ENCODE measurements at regions not wholly inside any gene's neighbourhood (a gene's known extent, or its start where the extent isn't known, plus 50 kb on each side); places are given as distances from the start of the nearest gene placed in this dataset.

GRCh38 chr11:10640308-10640707 is 53.2 kb downstream of the IRAG1 start:
- WGBS (ENCODE audit: low lambda C conversion rate), result 82% methylated on average over 3 of the region's 3 CpGs
- Histone ChIP-seq H3K9me2 (no peaks in the 10 kb centered on the region), H3K27me3 (ENCODE audit: insufficient read depth) (no peaks in the 10 kb centered on the region), H3F3A (replicated peaks; ENCODE audit: insufficient read depth) (no peaks in the 10 kb centered on the region), H3K4me2 (no peak overlapping the region), H3K4me1 (ENCODE audit: control insufficient read depth in 1 of 2, insufficient read depth in 2 of 2, low read depth in 1 of 2, low read length in 1 of 2) (no peaks in the 10 kb centered on the region; a peak in 1 of 4 replicates), H3K79me2 (ENCODE audit: insufficient read depth) (no peaks in the 10 kb centered on the region), H3K4me3 (ENCODE audit: low read depth in 2 of 2, low read length in 1 of 2) (no peak overlapping the region), H4K20me1 (ENCODE audit: insufficient read depth) (no peaks in the 10 kb centered on the region), H3K27ac (ENCODE audit: low read depth in 2 of 2, low read length in 1 of 2) (no peak overlapping the region), H3K9ac (no peak overlapping the region), H3K9me3 (no peaks in the 10 kb centered on the region), H2AFZ (ENCODE audit: low read depth) (no peak overlapping the region), H3K36me3 (replicated peaks in 1 of 2; ENCODE audit: control insufficient read depth in 1 of 2, insufficient read depth in 2 of 2, low read length in 1 of 2) (no peaks in the 10 kb centered on the region)
- no peak for DNase-seq
- ChIA-PET POLR2A (no interaction called here), CTCF (no interaction called here)
- TF ChIP-seq REST (IDR thresholded peaks at IDR 0.05; ENCODE audit: low read depth, low read length), result no peak
- no peak for TF ChIP-seq RXRA (IDR thresholded peaks at IDR 0.05; ENCODE audit: borderline replicate concordance, low read depth)
- no peak for TF ChIP-seq GATA2 (CRISPR knock-in tag; IDR thresholded peaks at IDR 0.05)

GRCh38 chr11:10639350-10639749 is 54.2 kb downstream of the IRAG1 start:
- no peaks in the 10 kb centered on the region; a peak in 1 of 4 replicates for H3K4me1 ChIP-seq (ENCODE audit: control insufficient read depth in 1 of 2, insufficient read depth in 2 of 2, low read depth in 1 of 2, low read length in 1 of 2)
- H2AFZ ChIP-seq (ENCODE audit: low read depth), result no peak overlapping the region
- no peaks in the 10 kb centered on the region for H4K20me1 ChIP-seq (ENCODE audit: insufficient read depth)
- CTCF ChIA-PET, result interaction anchor here (0.7 kb wide), 1 partner anchor 293 kb away, joined by 3 read pairs; no protein-coding TSS in a partner anchor
- 87% methylated on average over 7 of the region's 7 CpGs for WGBS (ENCODE audit: low lambda C conversion rate)
- POLR2A ChIA-PET, result no interaction called here
- no peak for TF ChIP-seq REST (IDR thresholded peaks at IDR 0.05; ENCODE audit: low read depth, low read length)
- no peak for TF ChIP-seq RFX5 (IDR thresholded peaks at IDR 0.05; ENCODE audit: low read length)
- no peak overlapping the region for H3K9ac ChIP-seq
- no peaks in the 10 kb centered on the region for H3K9me3 ChIP-seq
- no peaks in the 10 kb centered on the region for H3K9me2 ChIP-seq
- no peaks in the 10 kb centered on the region for H3K27me3 ChIP-seq (ENCODE audit: insufficient read depth)
- H3K27ac ChIP-seq (ENCODE audit: low read depth in 2 of 2, low read length in 1 of 2), result no peak overlapping the region
- no peak overlapping the region for H3K4me3 ChIP-seq (ENCODE audit: low read depth in 2 of 2, low read length in 1 of 2)
- H3K4me2 ChIP-seq, result no peak overlapping the region
- no peaks in the 10 kb centered on the region for H3F3A ChIP-seq (replicated peaks; ENCODE audit: insufficient read depth)
- no peak for DNase-seq
- H3K79me2 ChIP-seq (ENCODE audit: insufficient read depth), result no peaks in the 10 kb centered on the region
- no peaks in the 10 kb centered on the region for H3K36me3 ChIP-seq (replicated peaks in 1 of 2; ENCODE audit: control insufficient read depth in 1 of 2, insufficient read depth in 2 of 2, low read length in 1 of 2)
